ENCODE measurements at regions not wholly inside any gene's neighbourhood (a gene's known extent, or its start where the extent isn't known, plus 50 kb on each side); places are given as distances from the start of the nearest gene placed in this dataset.
"Not testable (repeated sequence)": the region's sequence is repeated elsewhere in the genome, so short reads cannot be mapped to it uniquely, and the experiment has no call there.

DNA sequence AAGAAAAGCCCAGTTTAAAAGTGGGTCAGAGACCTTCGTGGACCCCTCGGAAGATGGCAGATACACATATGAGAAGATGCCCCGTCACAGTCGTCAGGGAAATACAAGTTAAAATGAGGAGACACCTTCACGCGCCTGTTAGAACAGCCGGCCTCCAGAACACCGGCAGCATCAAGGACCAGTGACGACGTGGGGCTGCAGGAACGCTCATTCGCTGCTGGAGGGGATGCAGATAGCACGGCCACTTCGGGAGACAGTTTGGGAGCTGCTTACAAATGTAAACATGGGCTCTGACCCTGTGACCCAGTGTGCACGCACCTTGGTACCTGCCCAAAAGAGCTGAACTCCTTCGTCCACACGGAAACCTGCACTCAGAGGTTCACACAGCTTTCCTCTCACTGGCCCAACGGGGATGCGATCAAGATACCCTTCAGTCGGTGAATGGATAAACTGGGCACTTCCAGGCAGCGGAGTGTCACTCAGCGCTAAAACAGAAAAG, 83.7 kb upstream of the CTDP1 start:
- DNase-seq (ENCODE audit: low spot score) = no peak

DNA sequence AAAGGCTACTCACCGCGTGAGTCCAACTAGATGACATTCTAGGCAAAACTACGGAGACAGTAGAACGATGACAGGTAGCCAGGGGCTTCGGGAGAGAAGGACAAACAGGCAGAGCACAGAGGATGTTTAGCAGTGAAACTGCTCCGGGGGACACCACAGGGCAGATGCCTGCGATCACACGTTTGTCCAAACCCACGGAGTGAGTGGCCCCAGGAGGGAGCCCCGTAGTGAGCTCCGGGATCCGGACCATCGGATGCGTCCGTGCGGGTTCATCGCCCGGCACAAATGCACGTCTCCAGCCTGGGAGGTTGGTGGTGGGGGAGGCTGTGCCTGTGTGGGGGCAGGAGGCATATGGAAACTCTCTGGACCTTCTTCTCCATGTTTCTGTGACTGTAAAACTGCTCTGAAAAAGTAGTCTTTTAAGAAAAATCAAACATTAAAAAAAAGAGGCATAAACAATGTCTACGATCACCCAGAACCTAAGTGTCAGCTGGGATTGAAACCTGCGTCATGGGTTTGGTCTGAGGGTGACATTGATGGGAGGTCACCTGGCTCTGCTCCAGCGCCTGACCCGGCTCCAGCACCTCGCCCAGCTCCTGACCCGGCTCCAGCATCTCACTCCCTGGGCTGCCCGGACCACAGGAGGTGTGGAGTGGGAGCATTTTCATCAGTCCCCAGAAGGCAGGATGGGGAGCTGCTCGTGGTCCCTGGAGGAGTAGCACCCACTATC, 83.0 kb upstream of the CTDP1 start:
- no peak for DNase-seq (ENCODE audit: low spot score)

DNA sequence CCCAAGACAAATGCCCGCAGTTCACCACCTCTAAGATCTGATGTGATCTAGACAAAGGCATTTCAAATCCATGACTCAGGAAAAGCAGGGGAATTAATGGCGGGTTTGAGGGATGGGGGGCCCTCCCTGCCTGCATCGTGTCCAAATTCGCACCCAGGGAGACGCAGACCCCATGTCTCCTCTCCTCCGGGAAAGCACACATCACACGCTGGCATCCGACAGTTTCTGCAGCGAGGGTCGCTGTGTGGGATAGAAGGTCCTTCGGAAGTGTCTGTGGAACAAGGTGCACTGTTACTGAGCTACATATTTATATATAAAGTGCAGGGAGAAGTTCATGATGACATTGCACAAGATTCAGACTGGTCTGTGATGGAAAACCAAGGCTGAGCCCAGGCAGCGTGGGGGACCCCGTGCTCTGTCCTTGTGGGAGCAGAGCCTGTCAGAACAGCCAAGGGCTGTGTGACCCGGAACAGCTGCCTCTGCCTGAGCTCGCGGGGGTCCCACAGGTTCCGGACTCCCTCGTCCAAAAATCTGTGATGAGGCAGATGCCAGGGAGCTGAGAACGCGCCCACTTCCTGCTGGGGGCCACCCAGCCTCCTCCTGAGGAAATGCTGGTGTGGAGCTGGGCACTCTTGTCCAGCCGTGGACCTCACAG, 82.3 kb upstream of the CTDP1 start:
- DNase-seq (ENCODE audit: low spot score) = no peak

DNA sequence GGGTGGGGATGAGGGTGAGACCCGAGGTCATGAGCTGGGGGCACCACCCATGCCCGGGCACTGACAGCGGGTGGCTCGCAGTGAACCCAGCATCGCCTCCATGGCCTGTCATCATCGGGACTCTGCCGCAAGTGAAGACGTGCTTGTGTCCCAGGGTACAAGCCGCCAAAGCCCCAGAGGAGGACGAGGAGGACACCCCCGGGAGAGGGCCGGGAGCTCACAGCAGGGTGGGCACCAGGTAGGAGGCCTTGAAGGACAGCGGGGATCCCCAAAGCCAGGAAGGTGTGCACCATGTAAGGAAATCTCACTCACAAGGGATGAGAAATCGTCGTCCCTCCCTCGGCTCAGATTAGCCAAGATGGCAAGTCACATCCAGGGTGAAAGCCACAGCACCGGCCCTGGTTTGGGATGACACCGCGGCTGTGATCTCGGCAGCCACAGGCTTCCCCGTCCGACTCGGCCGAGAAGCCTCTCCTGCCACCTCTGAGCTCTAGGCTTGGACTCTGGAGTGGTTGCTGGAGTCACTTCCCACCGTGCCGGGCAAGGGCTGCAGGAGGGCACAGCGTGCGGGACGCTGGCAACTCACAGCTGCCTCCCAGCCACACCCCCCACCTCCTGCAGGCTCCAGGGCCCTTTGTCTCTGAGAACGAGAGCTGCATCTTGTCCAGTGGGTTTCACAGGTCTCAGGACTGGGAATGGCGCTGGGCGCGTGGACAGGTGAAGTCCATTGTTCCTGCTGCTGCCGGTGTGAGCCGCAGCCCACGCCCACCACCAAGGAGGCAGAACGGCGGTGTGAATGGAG, 81.6 kb upstream of the CTDP1 start:
- no peak for DNase-seq (ENCODE audit: low spot score)

DNA sequence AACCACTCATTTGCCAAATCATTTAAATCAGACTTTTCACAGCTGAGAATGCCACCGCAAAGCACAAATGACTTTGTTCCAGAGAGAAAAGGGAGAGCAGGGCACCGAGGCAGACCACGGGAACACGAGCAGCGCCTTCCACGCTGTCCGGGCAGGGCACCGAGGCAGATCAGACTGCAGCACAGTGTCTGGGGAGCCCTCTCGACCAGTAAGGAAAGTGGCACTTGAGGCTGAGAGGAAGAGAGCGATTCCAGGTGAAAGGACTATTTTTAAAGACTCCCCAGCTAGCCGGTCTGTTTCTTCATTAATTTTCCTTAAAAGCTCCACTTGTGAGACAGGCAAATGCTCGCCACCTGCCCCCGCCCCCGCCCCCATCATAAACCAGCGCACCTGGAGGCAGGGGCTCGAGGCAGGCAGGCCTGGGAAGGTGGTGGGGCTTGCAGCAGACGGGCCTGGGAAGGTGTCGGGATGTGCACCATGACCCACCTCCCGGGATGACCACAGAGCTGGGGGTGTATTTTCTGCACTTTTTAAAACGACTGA, 80.9 kb upstream of the CTDP1 start:
- DNase-seq (ENCODE audit: low spot score) = no peak

DNA sequence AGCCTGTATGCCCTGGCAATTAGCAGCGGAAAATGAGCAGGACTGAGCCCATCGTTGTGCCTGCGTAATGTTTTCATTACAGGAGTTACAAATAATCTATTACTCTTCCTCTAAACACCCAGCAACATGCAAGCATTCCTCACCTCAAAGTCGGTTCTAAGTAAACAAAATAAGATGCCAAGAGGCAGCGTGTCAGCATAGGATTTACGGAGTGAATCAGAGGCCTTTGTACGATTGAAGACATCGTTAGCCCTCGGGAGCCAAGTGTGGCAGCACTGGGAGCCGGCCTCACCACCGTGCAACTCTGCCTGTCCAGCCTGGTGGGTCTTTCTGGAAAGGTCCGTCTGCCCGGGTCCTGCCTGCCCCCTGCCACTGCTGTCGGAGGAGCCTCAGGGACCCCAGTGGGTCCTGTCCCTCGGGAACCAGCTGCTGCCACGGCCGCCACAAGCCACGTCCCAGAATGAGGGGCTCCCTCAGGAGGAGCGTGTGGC, 80.1 kb upstream of the CTDP1 start:
- no peak for DNase-seq (ENCODE audit: low spot score)

DNA sequence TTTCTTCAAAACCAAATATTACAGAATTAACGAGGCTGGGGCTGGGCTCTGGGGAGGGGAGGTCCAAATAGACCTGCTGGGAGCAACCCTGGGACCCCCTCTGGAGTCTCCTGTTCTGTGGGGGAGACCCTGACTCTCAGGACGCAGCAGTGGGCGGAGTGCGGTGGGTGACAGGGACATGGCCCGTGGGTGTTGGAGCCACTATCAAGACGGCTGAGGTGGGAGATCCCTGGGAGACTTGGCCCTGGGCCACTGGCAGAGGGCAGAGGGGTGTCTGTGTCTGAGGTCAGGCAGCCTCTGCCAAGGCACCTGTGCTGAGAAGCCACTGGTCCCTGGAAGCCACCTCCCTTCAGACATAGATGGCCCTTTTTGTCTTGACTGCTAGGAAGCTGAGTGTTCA, 79.5 kb upstream of the CTDP1 start:
- DNase-seq (ENCODE audit: low spot score) = no peak

DNA sequence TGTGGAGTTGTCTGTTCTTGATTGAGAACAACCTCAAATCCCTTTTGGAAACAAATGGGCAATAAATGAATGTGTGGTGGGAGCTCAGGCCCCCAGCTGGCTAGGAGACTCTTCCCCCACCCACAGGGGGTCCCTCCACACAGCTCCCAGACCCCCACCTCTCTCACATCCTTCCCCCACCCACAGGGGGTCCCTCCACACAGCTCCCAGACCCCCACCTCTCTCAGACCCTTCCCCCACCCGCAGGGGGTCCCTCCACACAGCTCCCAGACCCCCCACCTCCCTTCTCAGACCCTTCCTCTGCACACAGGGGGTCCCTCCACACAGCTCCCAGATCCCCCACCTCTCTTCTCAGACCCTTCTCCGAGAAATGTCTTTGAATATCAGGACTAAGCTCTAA, 79.0 kb upstream of the CTDP1 start:
- no peak for DNase-seq (ENCODE audit: low spot score)

DNA sequence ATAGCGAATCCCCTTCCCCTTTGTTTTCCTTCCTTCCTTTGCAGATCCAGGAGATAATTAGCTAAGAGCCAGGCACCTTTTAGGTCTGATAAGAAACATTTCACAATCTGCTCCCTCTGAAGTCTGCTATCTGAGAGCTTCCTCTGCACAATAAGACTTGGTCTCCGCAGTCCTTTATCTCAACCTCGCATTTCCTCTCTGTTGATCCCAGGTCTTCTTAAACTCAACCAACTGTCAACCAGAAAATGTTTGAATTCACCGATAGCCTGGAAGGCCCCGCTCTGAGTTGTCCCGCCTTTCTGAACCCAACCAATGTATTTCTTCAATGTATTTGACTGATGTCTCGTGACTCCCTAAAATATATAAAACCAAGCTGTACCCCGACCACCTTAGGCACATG, 78.4 kb upstream of the CTDP1 start:
- no peak for DNase-seq (ENCODE audit: low spot score)

DNA sequence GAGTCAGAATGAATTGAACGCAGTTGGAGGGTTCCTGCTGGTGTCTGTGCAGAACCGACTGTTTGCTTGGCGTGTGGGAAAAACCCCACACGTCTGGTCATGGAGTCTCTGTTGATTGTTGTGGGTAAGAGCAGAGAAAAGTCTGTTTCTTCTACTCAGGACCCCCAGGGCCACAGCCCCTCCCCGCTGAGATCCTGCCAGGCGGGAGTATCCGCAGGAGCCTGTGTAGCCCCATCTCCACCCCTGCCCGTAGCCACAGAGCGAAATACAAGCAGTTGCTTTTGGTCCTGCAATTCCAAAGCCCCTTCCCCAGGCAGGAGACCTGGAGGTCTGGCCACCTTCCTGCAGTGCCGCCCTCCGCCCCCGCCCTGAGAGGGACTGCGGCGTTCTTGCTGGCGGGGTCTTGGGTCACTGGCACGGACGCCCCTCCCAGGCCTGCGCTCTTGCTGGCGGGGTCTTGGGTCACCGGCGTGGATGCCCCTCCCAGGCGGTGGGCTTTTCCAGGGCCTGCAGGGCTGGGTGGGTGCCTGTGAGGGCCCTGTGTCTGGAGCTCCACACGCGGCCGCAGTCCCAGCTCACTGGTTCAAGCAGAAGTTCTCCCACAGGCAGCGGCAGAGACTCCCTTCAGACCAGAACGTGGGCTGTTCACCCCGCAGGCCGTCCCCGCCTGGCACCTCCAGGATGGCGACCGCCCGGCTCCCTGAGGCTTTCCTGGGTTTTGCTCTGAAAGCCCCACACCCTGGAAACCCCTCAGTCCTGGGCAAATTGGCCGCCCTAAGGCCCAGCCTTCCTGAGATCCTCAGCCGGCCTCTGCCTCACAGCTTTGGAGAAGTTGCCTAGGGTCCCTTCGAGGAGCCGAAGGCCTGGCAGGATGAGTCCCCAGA, 76.0 kb upstream of the CTDP1 start:
- no peak for DNase-seq (ENCODE audit: low spot score)

DNA sequence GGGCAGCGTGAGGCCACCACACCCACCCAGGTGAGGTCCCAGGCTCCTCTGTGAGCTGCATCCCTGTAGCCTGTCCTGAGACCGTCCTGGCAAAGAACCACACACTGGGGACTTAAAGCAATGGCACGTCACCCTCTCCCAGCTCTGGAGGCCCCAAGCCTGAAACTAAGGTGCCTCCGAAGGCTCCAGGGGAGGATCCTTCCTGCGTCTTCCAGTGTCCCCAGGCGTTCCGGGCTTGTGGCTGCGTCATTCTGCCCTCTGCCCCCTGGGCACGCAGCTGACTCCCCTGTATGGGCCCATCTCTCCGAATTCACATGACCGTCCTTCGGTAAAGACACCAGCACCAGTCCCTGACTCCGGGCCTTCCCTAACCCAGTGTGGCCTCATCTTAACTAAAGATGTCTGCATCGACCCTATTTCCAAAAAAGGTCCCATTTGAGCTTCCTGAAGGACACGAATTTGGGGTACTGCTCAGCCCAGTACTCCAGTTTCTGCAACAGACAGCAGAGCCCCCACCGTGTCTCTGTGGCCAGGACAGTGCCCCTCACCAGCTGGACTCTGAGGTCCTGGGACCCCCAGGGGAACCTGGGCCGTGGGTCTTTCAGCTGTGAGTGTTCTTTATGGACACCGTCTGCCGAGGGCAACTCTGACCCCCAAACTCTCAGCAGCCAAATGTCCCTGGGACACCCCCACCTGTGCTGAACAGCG, 75.2 kb upstream of the CTDP1 start:
- no peak for DNase-seq (ENCODE audit: low spot score)

DNA sequence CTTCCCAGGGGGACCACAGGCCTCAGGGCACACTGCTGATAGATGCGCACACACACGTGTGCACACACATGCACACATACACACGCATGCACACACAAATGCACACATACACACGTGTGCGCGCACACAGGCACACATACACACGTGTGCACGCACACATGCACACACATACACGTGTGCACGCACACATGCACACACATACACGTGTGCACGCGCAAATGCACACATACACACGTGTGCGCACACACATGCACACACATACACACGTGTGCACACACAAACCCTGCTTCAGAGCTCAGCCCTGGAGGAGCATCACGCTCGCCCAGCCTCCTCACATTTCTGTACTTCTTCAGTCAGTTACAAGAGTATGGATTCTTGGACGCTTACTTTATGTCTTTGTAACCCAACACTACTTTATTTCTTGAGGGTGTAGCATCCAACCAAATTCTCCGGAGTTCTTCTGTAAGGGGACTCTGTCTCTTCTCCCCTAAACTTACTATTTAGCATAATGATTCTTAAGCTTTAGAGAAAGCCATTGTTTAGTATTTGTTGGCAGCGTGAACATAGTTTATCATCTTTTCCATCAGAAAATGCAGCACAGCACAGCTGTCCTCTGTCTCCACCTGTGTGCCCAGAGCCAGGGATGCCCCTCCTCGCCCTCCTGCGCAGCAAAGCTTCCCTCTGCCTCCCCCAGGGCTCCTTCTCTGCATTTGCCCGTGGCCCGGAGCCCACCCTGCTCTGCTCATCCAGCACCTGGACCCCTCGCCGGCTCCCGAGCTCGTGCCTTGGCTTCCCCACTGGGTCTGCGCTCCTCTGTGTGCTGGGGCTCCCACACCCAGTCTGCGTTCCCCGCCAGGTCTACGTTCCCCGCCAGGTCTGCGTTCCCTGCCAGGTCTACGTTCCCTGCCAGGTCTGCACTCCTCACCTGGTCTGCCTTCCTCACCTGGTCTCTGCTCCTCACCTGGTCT, 74.4 kb upstream of the CTDP1 start:
- no peak for DNase-seq (ENCODE audit: low spot score)

DNA sequence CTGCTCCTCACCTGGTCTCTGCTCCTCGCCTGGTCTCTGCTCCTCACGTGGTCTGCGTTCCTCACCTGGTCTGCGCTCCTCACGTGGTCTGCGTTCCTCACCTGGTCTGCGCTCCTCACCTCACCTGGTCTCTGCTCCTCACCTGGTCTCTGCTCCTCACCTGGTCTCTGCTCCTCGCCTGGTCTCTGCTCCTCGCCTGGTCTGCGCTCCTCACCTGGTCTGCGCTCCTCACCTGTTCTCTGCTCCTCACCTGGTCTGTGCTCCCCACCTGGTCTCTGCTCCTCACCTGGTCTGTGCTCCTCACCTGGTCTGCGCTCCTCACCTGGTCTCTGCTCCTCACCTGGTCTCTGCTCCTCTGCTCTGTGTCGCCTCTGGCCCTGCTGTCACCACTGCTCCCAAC, 73.5 kb upstream of the CTDP1 start:
- not testable (repeated sequence) for DNase-seq (ENCODE audit: low spot score)

DNA sequence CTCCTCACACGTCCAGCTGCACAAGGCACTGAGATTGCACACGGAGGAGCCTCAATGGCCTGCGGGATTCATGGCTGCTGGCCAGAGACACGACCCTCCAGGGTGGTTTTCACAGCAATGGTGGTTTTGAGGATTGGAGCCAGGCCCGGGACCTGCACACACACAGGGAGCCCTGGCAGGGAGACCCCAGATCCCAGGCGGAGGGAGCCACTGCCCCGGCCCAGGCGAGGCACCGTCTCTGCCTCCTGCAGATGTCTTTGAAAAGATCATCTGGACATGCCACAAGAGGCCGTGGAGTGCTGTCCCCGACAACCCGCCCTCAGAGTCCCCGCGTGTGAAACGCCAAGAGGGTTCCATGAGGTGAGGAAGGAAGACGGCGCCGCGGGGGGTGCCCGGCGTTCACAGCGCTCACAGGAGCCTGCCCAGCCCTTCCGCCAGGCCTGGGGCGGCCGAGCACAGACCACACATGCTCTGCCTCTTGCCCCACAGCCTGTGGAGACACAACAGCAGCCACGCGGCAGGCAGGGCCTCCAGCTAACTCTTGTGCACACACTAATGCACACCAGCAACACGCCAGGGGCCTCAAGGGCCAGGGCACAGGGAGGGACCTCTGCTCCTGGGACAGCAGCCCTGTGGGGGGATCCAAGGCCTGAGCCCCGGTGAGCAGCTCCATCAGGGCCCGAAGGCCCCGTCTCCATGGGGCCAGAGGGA, 72.8 kb upstream of the CTDP1 start:
- no peak for DNase-seq (ENCODE audit: low spot score)

DNA sequence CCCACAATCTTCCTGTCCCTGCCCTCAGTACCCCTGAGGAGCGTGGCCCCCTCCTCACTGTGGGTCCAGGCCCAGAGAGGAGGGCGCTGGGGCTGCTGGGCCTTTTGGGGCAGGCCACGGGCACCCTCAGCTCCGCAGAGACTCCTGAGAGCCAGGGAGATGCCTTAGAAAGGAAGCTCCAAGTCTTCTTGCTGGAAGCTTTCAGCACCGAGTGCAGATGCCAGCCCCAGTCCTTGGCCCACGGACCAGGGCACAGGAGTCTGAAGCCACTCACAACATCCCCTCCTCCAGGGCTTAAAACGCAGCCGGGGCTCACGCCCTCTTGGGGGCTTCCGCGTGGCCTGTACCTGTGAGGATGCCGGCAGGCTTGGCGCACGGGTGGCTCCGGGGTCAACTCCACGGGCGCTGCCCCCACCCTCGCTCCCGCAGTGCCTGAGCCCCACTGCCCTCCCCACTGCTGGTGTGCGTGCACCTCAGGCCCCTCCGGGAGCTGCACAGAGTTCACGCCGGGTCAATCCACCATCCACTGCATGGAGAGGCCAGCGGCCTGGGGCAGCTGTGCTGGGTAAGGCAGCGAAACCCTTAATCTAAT, 72.1 kb upstream of the CTDP1 start:
- peak; percentile 42 for DNase-seq (ENCODE audit: low spot score)

DNA sequence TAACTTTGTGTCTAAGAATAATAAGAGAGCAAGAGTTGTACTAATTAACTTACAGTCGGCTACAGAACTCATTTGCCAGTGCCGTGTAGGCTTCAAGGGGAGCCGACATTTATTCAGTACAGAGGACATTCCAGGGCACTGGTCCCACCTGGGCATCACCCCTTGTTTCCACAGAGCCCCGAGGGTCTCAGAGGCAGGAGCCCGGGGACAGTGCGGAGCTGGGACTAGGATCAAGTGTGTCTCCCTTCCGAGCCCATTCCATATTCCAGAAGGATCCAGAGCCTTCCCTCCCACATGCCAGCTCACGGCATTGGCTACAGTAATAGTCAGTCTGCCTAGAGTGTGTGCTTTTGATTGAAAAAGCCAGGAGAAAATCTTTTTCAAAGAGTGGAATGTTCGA, 71.5 kb upstream of the CTDP1 start:
- DNase-seq (ENCODE audit: low spot score) = no peak

DNA sequence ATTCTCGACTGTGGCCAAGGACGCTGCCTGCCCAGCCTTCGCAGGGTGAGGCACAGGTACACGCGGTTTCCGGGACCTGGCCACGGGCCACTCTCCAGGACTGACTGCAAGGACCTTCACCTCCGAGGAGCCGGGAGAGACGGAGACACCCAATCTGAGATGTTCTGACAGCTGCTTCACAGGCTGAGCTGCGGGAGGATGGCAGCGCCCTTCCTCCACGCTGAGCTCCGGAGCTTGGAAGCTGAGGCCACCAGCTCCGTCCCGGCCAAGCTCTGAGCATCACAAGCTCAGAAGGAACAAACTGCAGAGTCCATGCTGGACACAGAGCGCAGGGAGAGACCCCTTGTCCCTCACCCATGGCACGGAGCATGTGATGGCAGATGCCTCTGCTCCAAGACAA, 71.1 kb upstream of the CTDP1 start:
- no peak for DNase-seq (ENCODE audit: low spot score)

DNA sequence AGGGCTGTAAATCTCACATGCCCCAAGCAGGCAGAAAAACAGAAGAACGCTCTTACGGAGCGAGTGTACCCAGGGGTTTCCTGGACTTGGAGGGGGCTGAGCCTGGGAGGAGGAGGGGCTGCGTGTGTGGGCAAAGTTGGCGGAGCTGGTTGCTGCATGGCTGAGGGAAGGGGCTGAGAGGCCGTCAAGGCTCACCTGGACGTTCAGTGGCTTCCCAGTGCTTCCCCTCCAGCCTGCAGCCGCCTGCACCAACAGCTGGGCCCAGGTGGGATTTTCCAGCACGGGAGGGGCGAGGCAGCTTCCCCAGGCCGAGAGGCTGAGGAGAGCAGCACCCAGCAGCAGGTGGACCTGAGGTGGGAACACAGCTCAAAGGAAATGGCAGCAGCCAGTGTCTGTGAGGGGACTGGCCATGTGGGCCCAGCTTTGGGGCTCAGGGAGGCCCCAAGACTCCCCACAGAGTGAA, 70.6 kb upstream of the CTDP1 start:
- no peak for DNase-seq (ENCODE audit: low spot score)

All from SK-N-DZ (cell line).